VCaP (cell line): ENCODE measurements at regions not wholly inside any gene's neighbourhood (a gene's known extent, or its start where the extent isn't known, plus 50 kb on each side); places are given as distances from the start of the nearest gene placed in this dataset.

Source experiments
- H3K27ac ChIP-seq: fragments of 450-650 bp; 2 replicates; pipeline ENCODE4 v1.5.1; 2017
- TF ChIP-seq, protein P1 (sequence below): fragments of 450-650 bp; conservative IDR thresholded peaks from 2 replicates; pipeline ENCODE4 v1.5.1; 2017; ENCODE audit warnings: mild to moderate bottlenecking, moderate library complexity

DNA sequence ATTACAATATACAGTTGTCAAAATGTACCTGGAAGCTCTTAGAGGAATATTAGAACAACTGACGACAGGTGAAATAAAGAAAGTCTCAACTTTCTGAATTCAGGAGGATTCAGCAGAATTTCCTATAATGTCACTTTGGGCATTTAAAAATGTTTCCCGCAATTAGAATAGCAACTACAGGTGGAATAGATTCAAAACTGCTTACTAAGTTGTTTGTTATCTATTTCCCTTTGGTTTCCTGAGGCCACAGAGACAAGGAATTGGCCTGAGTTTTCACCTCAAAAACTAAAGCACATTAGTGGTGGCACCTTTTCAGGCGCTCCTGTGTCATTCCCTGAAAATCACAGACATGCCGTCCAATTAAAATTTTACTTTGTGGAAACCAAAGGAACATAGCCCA, 729.2 kb upstream of the FANCL start:
- H3K27ac ChIP-seq = no peak overlapping the region
- TF ChIP-seq, protein P1, sequence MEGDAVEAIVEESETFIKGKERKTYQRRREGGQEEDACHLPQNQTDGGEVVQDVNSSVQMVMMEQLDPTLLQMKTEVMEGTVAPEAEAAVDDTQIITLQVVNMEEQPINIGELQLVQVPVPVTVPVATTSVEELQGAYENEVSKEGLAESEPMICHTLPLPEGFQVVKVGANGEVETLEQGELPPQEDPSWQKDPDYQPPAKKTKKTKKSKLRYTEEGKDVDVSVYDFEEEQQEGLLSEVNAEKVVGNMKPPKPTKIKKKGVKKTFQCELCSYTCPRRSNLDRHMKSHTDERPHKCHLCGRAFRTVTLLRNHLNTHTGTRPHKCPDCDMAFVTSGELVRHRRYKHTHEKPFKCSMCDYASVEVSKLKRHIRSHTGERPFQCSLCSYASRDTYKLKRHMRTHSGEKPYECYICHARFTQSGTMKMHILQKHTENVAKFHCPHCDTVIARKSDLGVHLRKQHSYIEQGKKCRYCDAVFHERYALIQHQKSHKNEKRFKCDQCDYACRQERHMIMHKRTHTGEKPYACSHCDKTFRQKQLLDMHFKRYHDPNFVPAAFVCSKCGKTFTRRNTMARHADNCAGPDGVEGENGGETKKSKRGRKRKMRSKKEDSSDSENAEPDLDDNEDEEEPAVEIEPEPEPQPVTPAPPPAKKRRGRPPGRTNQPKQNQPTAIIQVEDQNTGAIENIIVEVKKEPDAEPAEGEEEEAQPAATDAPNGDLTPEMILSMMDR = no peak

DNA sequence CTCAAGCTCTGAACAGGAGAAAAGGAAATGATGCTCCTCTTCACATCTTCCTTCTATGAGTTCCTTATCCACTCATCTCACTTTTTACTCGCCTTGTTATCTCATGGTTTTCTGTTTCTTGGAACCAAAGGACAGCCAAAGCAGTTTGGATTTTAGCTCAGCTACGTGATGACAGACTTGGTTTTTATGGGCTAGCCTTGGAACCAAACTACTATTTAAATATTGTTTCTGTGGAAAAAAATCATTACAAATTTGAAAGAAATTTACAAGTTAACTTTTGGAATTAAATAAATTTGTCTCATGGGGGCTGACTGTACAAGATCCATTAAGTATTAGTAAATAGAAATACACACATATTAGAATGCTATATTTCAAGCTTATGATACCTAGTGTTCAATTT, 727.8 kb upstream of the FANCL start:
- no peak overlapping the region for H3K27ac ChIP-seq
- TF ChIP-seq, protein P1 = no peak

DNA sequence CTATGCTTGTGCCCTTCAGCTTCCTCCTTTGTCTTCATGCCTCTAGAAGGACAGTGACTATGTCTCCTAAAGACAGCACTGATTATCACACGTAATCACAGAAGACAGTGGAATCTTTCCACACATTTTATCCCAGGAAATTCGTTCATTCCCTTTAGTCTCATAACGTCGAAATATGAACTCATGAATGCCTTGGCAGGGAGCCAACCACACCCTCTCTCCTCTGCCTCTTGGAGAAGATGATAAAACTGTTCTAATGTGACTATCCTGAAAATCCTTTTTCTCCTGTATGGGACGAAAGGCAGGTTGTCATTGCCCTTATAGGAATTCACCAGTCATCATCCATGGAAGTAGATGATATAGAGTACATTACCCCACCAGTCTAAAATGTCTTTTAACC, 726.6 kb upstream of the FANCL start:
- TF ChIP-seq, protein P1 = no peak
- H3K27ac ChIP-seq = no peak overlapping the region

DNA sequence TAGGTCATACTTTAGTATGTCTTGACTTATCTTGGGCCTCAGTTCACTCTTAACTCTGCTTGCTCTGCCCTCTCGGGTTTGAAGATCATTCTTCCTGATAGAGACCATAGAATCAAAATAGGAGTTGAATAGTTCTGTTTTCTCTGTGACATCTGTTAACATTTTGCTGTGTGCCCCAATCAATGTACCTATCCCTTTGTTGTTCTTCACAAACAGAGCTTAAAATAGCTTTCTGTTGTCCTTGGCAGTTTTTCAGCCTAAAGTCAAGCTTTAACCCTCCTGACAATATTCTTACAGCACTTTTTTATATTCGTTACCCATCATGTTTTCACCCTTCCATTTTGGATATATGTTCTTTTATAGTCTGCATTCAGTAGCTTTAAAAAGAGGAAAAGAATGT, 724.5 kb upstream of the FANCL start:
- H3K27ac ChIP-seq = no peak overlapping the region
- TF ChIP-seq, protein P1 = no peak

DNA sequence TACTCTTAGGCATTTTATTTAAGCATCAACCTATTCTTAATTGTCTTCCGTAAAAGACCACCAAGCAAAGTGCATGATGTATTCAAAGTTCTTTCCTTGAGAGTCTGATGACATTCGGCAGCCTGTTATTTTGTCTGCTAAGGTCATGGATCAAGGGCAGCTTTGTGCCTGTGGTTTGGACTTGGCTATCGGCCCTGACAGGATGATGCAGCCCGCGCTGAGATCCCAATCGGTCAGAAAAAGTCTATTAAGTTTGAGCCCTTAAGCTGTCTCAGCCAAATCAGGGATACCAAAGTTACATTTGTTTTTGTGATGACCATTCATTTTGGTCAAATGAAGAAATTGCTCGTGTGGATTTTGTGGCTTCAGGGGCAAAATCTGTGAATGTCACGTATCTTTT, 718.9 kb upstream of the FANCL start:
- TF ChIP-seq, protein P1 = no peak
- H3K27ac ChIP-seq = no peak overlapping the region

DNA sequence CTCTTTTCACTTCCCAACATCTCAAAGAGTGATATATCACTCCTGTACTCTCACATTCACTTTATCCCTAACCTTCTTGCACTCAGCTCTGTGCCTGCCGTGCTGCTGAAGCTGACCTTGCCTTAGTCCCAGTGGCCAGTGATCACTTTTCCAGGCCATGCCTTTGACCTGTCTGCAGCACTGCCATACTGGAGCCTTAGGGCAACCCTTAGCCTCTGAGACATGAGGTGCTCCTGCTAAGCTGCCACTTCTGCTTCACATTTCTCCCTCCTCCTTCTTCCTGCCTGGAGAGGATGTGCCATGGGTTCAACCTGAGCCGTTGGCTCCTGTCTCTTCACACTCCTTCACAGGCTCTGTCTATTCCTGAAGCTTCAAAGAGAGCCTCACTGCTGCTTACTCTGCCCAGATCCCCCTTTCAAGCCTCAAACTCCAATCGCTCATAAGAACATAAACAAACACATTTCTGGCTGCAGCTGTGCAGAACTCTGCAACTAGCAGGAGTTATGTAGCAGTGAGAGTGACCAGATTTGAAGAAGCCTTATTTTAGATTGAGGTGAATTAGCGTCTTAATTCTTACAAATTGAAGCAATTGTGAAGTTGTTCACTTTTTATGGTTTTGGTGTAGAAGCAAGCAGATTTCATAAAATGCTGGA, 716.2 kb upstream of the FANCL start:
- no peak overlapping the region for H3K27ac ChIP-seq
- TF ChIP-seq, protein P1 = no peak

DNA sequence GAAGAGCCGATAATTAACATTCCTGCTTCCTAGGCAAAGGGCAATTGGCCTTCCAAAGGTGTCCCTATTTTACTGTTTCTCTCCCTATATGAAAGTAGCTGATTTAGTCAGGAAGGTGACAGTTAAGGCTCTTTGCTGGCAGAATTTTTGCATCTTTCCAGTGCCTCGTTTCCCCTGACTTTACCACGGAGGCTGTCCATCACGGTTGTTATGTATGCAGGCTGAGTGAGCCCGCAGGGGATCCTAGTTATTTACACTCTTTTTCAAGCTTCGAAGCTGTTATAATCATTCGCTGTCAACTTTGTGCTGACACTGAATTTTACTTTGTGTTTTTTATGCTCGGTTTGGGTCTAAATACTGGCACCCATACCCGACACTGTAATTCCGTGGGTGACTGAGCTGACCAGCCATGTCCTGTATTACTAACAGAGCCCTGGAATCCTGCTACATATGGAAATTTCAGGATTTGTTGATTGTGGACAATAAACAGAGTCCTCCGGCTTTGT, 713.8 kb upstream of the FANCL start:
- H3K27ac ChIP-seq = no peak overlapping the region
- TF ChIP-seq, protein P1 = no peak
